ENCODE measurements at regions not wholly inside any gene's neighbourhood (a gene's known extent, or its start where the extent isn't known, plus 50 kb on each side); places are given as distances from the start of the nearest gene placed in this dataset.

DNA sequence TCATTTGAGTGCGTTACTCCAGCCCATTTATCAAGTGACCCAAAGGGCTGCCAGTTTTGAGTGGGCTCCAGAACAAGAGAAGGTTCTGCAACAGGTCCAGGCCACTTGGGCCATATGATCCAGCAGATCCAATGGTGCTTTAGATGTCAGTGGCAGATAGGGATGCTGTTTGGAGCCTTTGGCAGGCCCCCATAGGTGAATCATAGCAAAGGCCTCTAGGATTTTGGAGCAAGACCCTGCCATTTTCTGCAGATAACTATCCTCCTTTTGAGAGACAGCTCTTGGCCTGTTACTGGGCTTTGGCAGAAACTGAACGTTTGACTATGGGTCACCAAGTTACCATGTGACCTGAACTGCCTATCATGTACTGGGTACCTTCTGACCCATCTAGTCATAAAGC is 358.8 kb upstream of the SEMA3C start (continued):
- no peak for TF ChIP-seq ZSCAN25 (CRISPR knock-in tag; IDR thresholded peaks at IDR 0.05)
- TF ChIP-seq NONO (IDR thresholded peaks at IDR 0.05), result no peak
- no peak for TF ChIP-seq NONO (CRISPR knock-in tag; conservative IDR thresholded peaks at IDR 0.05)
- TF ChIP-seq ZNF709 (CRISPR knock-in tag; IDR thresholded peaks at IDR 0.05), result no peak
- no peak for TF ChIP-seq ETV6 (CRISPR knock-in tag; conservative IDR thresholded peaks at IDR 0.05)
- no peak for TF ChIP-seq ZNF496 (CRISPR knock-in tag; IDR thresholded peaks at IDR 0.05; ENCODE audit: insufficient replicate concordance)
- no peak for TF ChIP-seq SMARCC2 (IDR thresholded peaks at IDR 0.05)
- TF ChIP-seq, protein P1, sequence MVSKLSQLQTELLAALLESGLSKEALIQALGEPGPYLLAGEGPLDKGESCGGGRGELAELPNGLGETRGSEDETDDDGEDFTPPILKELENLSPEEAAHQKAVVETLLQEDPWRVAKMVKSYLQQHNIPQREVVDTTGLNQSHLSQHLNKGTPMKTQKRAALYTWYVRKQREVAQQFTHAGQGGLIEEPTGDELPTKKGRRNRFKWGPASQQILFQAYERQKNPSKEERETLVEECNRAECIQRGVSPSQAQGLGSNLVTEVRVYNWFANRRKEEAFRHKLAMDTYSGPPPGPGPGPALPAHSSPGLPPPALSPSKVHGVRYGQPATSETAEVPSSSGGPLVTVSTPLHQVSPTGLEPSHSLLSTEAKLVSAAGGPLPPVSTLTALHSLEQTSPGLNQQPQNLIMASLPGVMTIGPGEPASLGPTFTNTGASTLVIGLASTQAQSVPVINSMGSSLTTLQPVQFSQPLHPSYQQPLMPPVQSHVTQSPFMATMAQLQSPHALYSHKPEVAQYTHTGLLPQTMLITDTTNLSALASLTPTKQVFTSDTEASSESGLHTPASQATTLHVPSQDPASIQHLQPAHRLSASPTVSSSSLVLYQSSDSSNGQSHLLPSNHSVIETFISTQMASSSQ (IDR thresholded peaks at IDR 0.05; ENCODE audit: low read depth), result no peak
- TF ChIP-seq, protein P1 (CRISPR knock-in tag; IDR thresholded peaks at IDR 0.05; ENCODE audit: borderline replicate concordance), result no peak
- TF ChIP-seq, protein P2, sequence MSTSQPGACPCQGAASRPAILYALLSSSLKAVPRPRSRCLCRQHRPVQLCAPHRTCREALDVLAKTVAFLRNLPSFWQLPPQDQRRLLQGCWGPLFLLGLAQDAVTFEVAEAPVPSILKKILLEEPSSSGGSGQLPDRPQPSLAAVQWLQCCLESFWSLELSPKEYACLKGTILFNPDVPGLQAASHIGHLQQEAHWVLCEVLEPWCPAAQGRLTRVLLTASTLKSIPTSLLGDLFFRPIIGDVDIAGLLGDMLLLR (CRISPR knock-in tag; IDR thresholded peaks at IDR 0.05), result no peak

Data from HepG2 (cell line).